Karpas-422 (cell line): ENCODE measurements at regions not wholly inside any gene's neighbourhood (a gene's known extent, or its start where the extent isn't known, plus 50 kb on each side); places are given as distances from the start of the nearest gene placed in this dataset.
"Not testable (repeated sequence)": the region's sequence is repeated elsewhere in the genome, so short reads cannot be mapped to it uniquely, and the experiment has no call there.

ENCODE experiments used
- DNase-seq: peaks from one replicate; pipeline ENCODE4 v3.0.0-alpha.2; 2015
- H2AFZ ChIP-seq: fragments of 200-600 bp; sonication (generic); 2 replicates; pipeline ENCODE4 v1.6.1; 2014; ENCODE audit warnings: antibody characterized with exemption, low read length, mixed read lengths
- H3K27ac ChIP-seq: fragments of 200-600 bp; sonication (generic); 2 replicates; pipeline ENCODE4 v1.5.1; 2014; ENCODE audit warnings: mild to moderate bottlenecking, low read length, moderate library complexity
- H3K27me3 ChIP-seq: fragments of 200-600 bp; sonication (generic); 2 replicates; pipeline ENCODE4 v1.6.1; 2014; ENCODE audit warnings: low read length, mixed read lengths
- H3K36me3 ChIP-seq: fragments of 200-600 bp; sonication (generic); 2 replicates; pipeline ENCODE4 v1.6.1; 2014; ENCODE audit warnings: low read length, mixed read lengths; ENCODE audit not compliant: insufficient read depth
- H3K4me1 ChIP-seq: fragments of 200-600 bp; sonication (generic); 2 replicates; pipeline ENCODE4 v1.6.1; 2014; ENCODE audit warnings: mild to moderate bottlenecking, low read length, mixed read lengths
- H3K4me2 ChIP-seq: fragments of 200-600 bp; sonication (generic); 2 replicates; pipeline ENCODE4 v1.6.1; 2014; ENCODE audit warnings: low read length, low read depth, mild to moderate bottlenecking; ENCODE audit not compliant: poor library complexity, severe bottlenecking
- H3K4me3 ChIP-seq: fragments of 200-600 bp; sonication (generic); 2 replicates; pipeline ENCODE4 v1.5.1; 2014; ENCODE audit warnings: mild to moderate bottlenecking, antibody characterized with exemption, low read length, mixed read lengths
- H3K79me2 ChIP-seq: fragments of 200-600 bp; sonication (generic); 2 replicates; pipeline ENCODE4 v1.6.1; 2014; ENCODE audit warnings: mild to moderate bottlenecking, low read length, mixed read lengths
- H3K9ac ChIP-seq: fragments of 200-600 bp; sonication (generic); 2 replicates; pipeline ENCODE4 v1.6.0; 2014; ENCODE audit warnings: low read length
- H3K9me2 ChIP-seq: fragments of 200-600 bp; sonication (generic), shearing (Covaris generic); replicated peaks from 2 replicates; pipeline ENCODE4 v1.6.0; 2014; ENCODE audit warnings: mild to moderate bottlenecking, low read length, moderate library complexity; ENCODE audit not compliant: insufficient read depth
- H3K9me3 ChIP-seq: fragments of 300-700, 200-600 bp; sonication (generic); 2 replicates; pipeline ENCODE4 v1.6.1; 2014; ENCODE audit warnings: low read length, mixed read lengths
- H4K20me1 ChIP-seq: fragments of 200-600 bp; sonication (generic); 2 replicates; pipeline ENCODE4 v1.6.1; 2014; ENCODE audit warnings: mild to moderate bottlenecking, antibody characterized with exemption, low read length, low read depth; ENCODE audit not compliant: insufficient read depth

- no peaks in the 10 kb centered on the region for H3K9me2 ChIP-seq
- H3K4me2 ChIP-seq = no peak overlapping the region
- no peaks in the 10 kb centered on the region for H3K9me3 ChIP-seq
- H4K20me1 ChIP-seq = no peaks in the 10 kb centered on the region
- no peaks in the 10 kb centered on the region for H3K27me3 ChIP-seq
- no peak overlapping the region for H3K27ac ChIP-seq
- peaks cover 12% of the 10 kb centered on the region for H3K4me1 ChIP-seq
- H3K9ac ChIP-seq = no peak overlapping the region
- H3K4me3 ChIP-seq = no peak overlapping the region
- H3K36me3 ChIP-seq = no peaks in the 10 kb centered on the region
- no peaks in the 10 kb centered on the region for H3K79me2 ChIP-seq
- no peak for DNase-seq
- H2AFZ ChIP-seq = no peak overlapping the region
Measured at GRCh38 chr6:90463359-90463758, 123.5 kb downstream of the MAP3K7 start.

GRCh38 chr6:90462102-90462501 lies 124.8 kb downstream of the MAP3K7 start:
- no peak for DNase-seq
- no peak overlapping the region for H2AFZ ChIP-seq
- H3K9me3 ChIP-seq = no peaks in the 10 kb centered on the region
- H3K27me3 ChIP-seq = no peaks in the 10 kb centered on the region
- H3K4me3 ChIP-seq = no peak overlapping the region
- H3K9ac ChIP-seq = no peak overlapping the region
- peaks cover 15% of the 10 kb centered on the region for H3K4me1 ChIP-seq
- no peak overlapping the region for H3K27ac ChIP-seq
- no peak overlapping the region for H3K4me2 ChIP-seq
- no peaks in the 10 kb centered on the region for H3K9me2 ChIP-seq
- H3K36me3 ChIP-seq = no peaks in the 10 kb centered on the region
- H4K20me1 ChIP-seq = no peaks in the 10 kb centered on the region
- H3K79me2 ChIP-seq = no peaks in the 10 kb centered on the region

GRCh38 chr6:90461383-90461782 lies 125.5 kb downstream of the MAP3K7 start:
- Histone ChIP-seq H3K36me3 (no peaks in the 10 kb centered on the region), H3K9me3 (no peaks in the 10 kb centered on the region), H3K4me3 (no peak overlapping the region), H3K79me2 (no peaks in the 10 kb centered on the region), H3K27ac (no peak overlapping the region), H3K4me2 (no peak overlapping the region), H3K4me1 (peaks cover 15% of the 10 kb centered on the region), H3K9ac (no peak overlapping the region), H2AFZ (no peak overlapping the region), H3K27me3 (no peaks in the 10 kb centered on the region), H3K9me2 (no peaks in the 10 kb centered on the region), H4K20me1 (no peaks in the 10 kb centered on the region)
- DNase-seq = no peak

GRCh38 chr6:90460051-90460450 lies 126.8 kb downstream of the MAP3K7 start:
- no peaks in the 10 kb centered on the region for H3K79me2 ChIP-seq
- DNase-seq = no peak
- no peaks in the 10 kb centered on the region for H3K9me3 ChIP-seq
- H3K27ac ChIP-seq = no peak overlapping the region
- H3K27me3 ChIP-seq = no peaks in the 10 kb centered on the region
- no peaks in the 10 kb centered on the region for H3K36me3 ChIP-seq
- H3K9me2 ChIP-seq = no peaks in the 10 kb centered on the region
- no peak overlapping the region for H3K9ac ChIP-seq
- no peak overlapping the region for H2AFZ ChIP-seq
- no peaks in the 10 kb centered on the region for H4K20me1 ChIP-seq
- H3K4me2 ChIP-seq = no peak overlapping the region
- H3K4me1 ChIP-seq = peaks cover 15% of the 10 kb centered on the region
- H3K4me3 ChIP-seq = no peak overlapping the region

- H3K79me2 ChIP-seq = no peaks in the 10 kb centered on the region
- H3K9me3 ChIP-seq = no peaks in the 10 kb centered on the region
- no peak overlapping the region for H3K4me3 ChIP-seq
- H3K36me3 ChIP-seq = no peaks in the 10 kb centered on the region
- H3K9ac ChIP-seq = no peak overlapping the region
- no peaks in the 10 kb centered on the region for H3K9me2 ChIP-seq
- peak overlapping the region; percentile 66; the same call in 1 of the 2 replicates for H2AFZ ChIP-seq
- no peaks in the 10 kb centered on the region for H4K20me1 ChIP-seq
- H3K27me3 ChIP-seq = no peaks in the 10 kb centered on the region
- H3K4me2 ChIP-seq = peak overlapping the region; percentile 45
- no peak overlapping the region for H3K27ac ChIP-seq
- peak; percentile 45 for DNase-seq
- peaks cover 15% of the 10 kb centered on the region for H3K4me1 ChIP-seq
Measured at GRCh38 chr6:90459225-90459758, 127.6 kb downstream of the MAP3K7 start.

GRCh38 chr6:90458353-90459224 lies 128.3 kb downstream of the MAP3K7 start:
- Histone ChIP-seq H3K4me1 (peaks cover 15% of the 10 kb centered on the region), H3K27ac (no peak overlapping the region), H3K9me2 (no peaks in the 10 kb centered on the region), H3K27me3 (no peaks in the 10 kb centered on the region), H3K4me2 (peak overlapping the region; percentile 45), H3K9ac (no peak overlapping the region), H3K9me3 (no peaks in the 10 kb centered on the region), H3K79me2 (no peaks in the 10 kb centered on the region), H3K36me3 (no peaks in the 10 kb centered on the region), H3K4me3 (peak overlapping the region; percentile 19; the same call in 1 of the 2 replicates), H2AFZ (peak overlapping the region; percentile 66; the same call in 1 of the 2 replicates), H4K20me1 (no peaks in the 10 kb centered on the region)
- DNase-seq = peak; percentile 49

GRCh38 chr6:90457867-90458259 lies 129.0 kb downstream of the MAP3K7 start:
- Histone ChIP-seq H3K4me1 (peaks cover 15% of the 10 kb centered on the region), H3K36me3 (no peaks in the 10 kb centered on the region), H2AFZ (no peak overlapping the region), H3K9me2 (no peaks in the 10 kb centered on the region), H3K27me3 (no peaks in the 10 kb centered on the region), H3K4me3 (no peak overlapping the region), H3K27ac (no peak overlapping the region), H3K4me2 (no peak overlapping the region), H3K9ac (no peak overlapping the region), H4K20me1 (no peaks in the 10 kb centered on the region), H3K9me3 (no peaks in the 10 kb centered on the region), H3K79me2 (no peaks in the 10 kb centered on the region)
- no peak for DNase-seq

- not testable (repeated sequence) for H3K9me3 ChIP-seq, DNase-seq, H3K27me3 ChIP-seq, H3K36me3 ChIP-seq, H4K20me1 ChIP-seq, H3K27ac ChIP-seq, H3K9me2 ChIP-seq, H2AFZ ChIP-seq, H3K79me2 ChIP-seq, H3K9ac ChIP-seq, H3K4me2 ChIP-seq, H3K4me3 ChIP-seq
- peaks cover 15% of the 10 kb centered on the region for H3K4me1 ChIP-seq
Measured at GRCh38 chr6:90456997-90457866, 129.6 kb downstream of the MAP3K7 start.
